Right forelimb (tissue), 1 donor: ENCODE measurements at regions not wholly inside any gene's neighbourhood (a gene's known extent, or its start where the extent isn't known, plus 50 kb on each side); places are given as distances from the start of the nearest gene placed in this dataset.

Experiments
- DNase-seq: peaks from one replicate; pipeline ENCODE4 v3.0.0-alpha.2; 2018

GRCh38 chr3:46087871-46088270 lies 60.6 kb upstream of the XCR1 start:
- no peak for DNase-seq

- DNase-seq, result no peak
Observed at GRCh38 chr3:46086986-46087385, 59.7 kb upstream of the XCR1 start.

- DNase-seq, result no peak
Observed at GRCh38 chr3:46086083-46086437, 58.8 kb upstream of the XCR1 start.

- DNase-seq, result no peak
Observed at GRCh38 chr3:46085421-46086082, 58.3 kb upstream of the XCR1 start.

- no peak for DNase-seq
Observed at GRCh38 chr3:46083956-46084355, 56.7 kb upstream of the XCR1 start.

GRCh38 chr3:46082849-46083248 lies 55.6 kb upstream of the XCR1 start:
- DNase-seq, result no peak

- DNase-seq, result no peak
Observed at GRCh38 chr3:46082021-46082420, 54.7 kb upstream of the XCR1 start.

GRCh38 chr3:46080969-46081345 lies 53.7 kb upstream of the XCR1 start:
- no peak for DNase-seq

- no peak for DNase-seq
Observed at GRCh38 chr3:46080124-46080968, 53.1 kb upstream of the XCR1 start.

- peak; percentile 89 for DNase-seq
Observed at GRCh38 chr3:46078712-46079400, 51.6 kb upstream of the XCR1 start.
